T-helper 1 cell treated with Interleukin-12 subunit alpha and Interleukin-12 subunit beta and Interleukin-4 antibody, amounts not matched to agents 30 μg/mL and 1 μg/mL, for 36 hours (primary cell): ENCODE measurements at regions not wholly inside any gene's neighbourhood (a gene's known extent, or its start where the extent isn't known, plus 50 kb on each side); places are given as distances from the start of the nearest gene placed in this dataset.
"Not testable (repeated sequence)": the region's sequence is repeated elsewhere in the genome, so short reads cannot be mapped to it uniquely, and the experiment has no call there.

Experiments
- H3K27ac Mint-ChIP-seq: one replicate; pipeline ENCODE4 v1.8.0; 2021; ENCODE audit warnings: mild to moderate bottlenecking, mixed read lengths
- H3K27me3 Mint-ChIP-seq: one replicate; pipeline ENCODE4 v1.8.0; 2021; ENCODE audit warnings: low read depth, mixed read lengths
- H3K36me3 Mint-ChIP-seq: one replicate; pipeline ENCODE4 v1.8.0; 2021; ENCODE audit warnings: low read depth, mixed read lengths
- H3K4me1 Mint-ChIP-seq: one replicate; pipeline ENCODE4 v1.8.0; 2021; ENCODE audit warnings: low read depth, mixed read lengths
- H3K4me3 Mint-ChIP-seq: one replicate; pipeline ENCODE4 v1.8.0; 2021; ENCODE audit warnings: mild to moderate bottlenecking, moderate library complexity, mixed read lengths
- H3K9me3 Mint-ChIP-seq: one replicate; pipeline ENCODE4 v1.8.0; 2021; ENCODE audit warnings: mixed read lengths

DNA sequence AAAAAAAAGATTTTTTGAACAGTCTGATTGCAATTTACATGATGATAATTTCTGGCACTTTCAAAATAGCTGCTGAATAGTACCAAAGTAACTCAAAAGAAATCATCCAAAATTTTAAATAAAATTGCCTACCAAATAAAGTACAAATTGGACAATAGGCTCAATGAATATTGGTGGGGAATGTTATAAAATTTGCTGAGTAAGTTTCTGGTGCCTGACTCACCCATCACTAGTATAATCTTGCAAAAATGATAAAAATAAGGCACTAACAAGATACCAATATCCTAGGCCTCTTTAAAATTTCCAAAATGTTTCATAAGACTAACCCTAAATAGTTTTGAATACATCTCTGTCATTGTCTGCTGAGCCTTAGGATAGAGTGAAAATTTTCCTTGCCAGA lies 145.3 kb upstream of the LRFN5 start:
- Mint-ChIP-seq H3K4me3 (no peak overlapping the region), H3K9me3 (no peaks in the 10 kb centered on the region), H3K27me3 (no peaks in the 10 kb centered on the region), H3K4me1 (no peaks in the 10 kb centered on the region), H3K36me3 (no peaks in the 10 kb centered on the region), H3K27ac (no peak overlapping the region)

DNA sequence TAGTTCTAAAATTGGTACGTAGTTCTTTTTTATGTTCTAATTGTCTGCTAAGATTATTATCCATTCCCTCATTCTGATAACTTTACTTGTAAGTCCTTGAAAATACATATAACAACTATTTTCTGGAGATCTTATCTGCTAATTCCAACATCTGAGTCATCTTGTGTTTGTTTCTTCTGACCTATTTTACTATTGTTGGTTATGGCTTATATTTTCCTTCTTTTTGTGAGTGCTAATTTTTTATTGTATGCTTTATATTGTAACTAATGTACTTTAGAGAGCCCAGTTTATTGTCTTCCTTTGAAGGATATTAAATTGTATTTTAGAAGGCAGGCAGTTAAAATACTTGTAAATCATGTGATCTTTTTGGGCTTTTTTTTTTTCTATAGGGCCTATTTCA lies 149.3 kb upstream of the LRFN5 start:
- Mint-ChIP-seq H3K9me3 (no peaks in the 10 kb centered on the region), H3K4me1 (no peaks in the 10 kb centered on the region), H3K36me3 (no peaks in the 10 kb centered on the region), H3K27me3 (no peaks in the 10 kb centered on the region), H3K4me3 (no peak overlapping the region), H3K27ac (no peak overlapping the region)

GRCh38 chr14:41449066-41449465 lies 157.6 kb upstream of the LRFN5 start:
- Mint-ChIP-seq H3K4me1 (no peaks in the 10 kb centered on the region), H3K4me3 (no peak overlapping the region), H3K27ac (no peak overlapping the region), H3K36me3 (no peaks in the 10 kb centered on the region), H3K27me3 (no peaks in the 10 kb centered on the region), H3K9me3 (peaks cover 3% of the 10 kb centered on the region)

- H3K27ac Mint-ChIP-seq: no peak overlapping the region
- H3K4me1 Mint-ChIP-seq: no peaks in the 10 kb centered on the region
- no peaks in the 10 kb centered on the region for H3K36me3 Mint-ChIP-seq
- no peaks in the 10 kb centered on the region for H3K27me3 Mint-ChIP-seq
- H3K9me3 Mint-ChIP-seq: peaks cover 3% of the 10 kb centered on the region
- H3K4me3 Mint-ChIP-seq: no peak overlapping the region
Observed at GRCh38 chr14:41446008-41446407, 160.7 kb upstream of the LRFN5 start.

GRCh38 chr14:41423503-41423902 lies 183.2 kb upstream of the LRFN5 start:
- Mint-ChIP-seq H3K27me3 (no peaks in the 10 kb centered on the region), H3K9me3 (peaks cover 4% of the 10 kb centered on the region), H3K4me3 (no peak overlapping the region), H3K4me1 (no peaks in the 10 kb centered on the region), H3K36me3 (no peaks in the 10 kb centered on the region), H3K27ac (no peak overlapping the region)

GRCh38 chr14:41421308-41421707 lies 185.4 kb upstream of the LRFN5 start:
- H3K9me3 Mint-ChIP-seq, H3K4me3 Mint-ChIP-seq, H3K27me3 Mint-ChIP-seq, H3K36me3 Mint-ChIP-seq, H3K4me1 Mint-ChIP-seq, H3K27ac Mint-ChIP-seq: not testable (repeated sequence)

DNA sequence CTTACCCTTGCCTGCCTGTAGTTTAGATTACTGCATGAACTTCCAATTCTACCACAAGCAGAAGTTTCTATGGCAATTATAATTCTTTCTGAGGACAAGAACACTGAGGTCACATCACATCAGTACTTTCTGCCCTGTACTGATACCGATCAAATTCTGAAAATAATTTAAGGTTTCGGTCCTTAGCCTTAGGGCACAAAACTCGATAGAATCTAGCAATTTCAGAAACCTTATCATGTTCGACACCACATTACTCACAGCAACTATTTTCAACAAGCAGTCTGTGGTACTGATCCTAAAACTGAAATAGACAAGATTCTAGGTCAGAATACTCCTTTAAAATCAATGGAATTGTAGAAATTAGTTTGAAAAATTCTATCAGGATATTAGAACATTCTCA lies 187.0 kb upstream of the LRFN5 start:
- Mint-ChIP-seq H3K27ac (no peak overlapping the region), H3K36me3 (no peaks in the 10 kb centered on the region), H3K4me1 (no peaks in the 10 kb centered on the region), H3K9me3 (no peaks in the 10 kb centered on the region), H3K27me3 (no peaks in the 10 kb centered on the region), H3K4me3 (no peak overlapping the region)

DNA sequence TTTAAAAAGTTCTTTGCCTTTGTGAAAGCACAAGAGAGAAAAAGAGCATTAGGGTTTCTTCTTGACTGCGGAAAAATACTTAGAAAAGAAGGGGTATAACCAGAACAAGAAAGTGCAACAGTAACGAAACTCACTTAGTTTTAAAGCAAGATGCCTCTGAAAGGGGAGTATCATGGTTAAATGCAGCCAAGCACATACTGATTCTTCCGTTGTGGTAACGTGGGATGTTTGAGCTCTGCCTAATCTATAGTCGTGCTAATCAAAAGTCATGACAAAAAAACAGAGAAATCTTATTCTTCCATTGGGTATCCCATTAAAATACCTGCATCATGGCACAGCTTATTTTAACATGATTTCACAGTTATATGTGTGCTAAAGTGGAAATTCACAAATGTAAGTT lies 187.8 kb upstream of the LRFN5 start:
- Mint-ChIP-seq H3K27me3 (no peaks in the 10 kb centered on the region), H3K4me3 (no peak overlapping the region), H3K36me3 (no peaks in the 10 kb centered on the region), H3K4me1 (no peaks in the 10 kb centered on the region), H3K27ac (no peak overlapping the region), H3K9me3 (no peaks in the 10 kb centered on the region)

DNA sequence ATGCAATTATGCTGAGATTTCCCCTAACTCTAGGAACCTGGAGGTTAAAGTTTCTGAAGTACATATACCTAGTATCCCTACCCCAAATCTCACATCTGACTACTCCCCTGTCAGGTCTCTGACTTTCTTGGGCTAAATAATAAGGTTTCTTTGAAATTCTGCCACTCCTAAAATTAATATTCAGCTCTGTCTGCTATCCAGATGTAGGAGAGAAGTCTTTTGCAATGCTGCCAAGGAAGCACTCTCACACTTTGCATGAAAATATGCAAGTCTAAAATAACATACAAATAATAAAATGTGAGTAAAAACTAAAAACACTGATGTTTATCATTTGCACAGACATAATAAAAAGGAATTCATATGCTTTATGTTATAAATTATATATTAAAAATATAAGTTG lies 196.9 kb upstream of the LRFN5 start:
- Mint-ChIP-seq H3K27me3 (no peaks in the 10 kb centered on the region), H3K27ac (no peak overlapping the region), H3K4me1 (no peaks in the 10 kb centered on the region), H3K36me3 (no peaks in the 10 kb centered on the region), H3K4me3 (no peak overlapping the region), H3K9me3 (peaks cover 4% of the 10 kb centered on the region)

- Mint-ChIP-seq H3K36me3 (no peaks in the 10 kb centered on the region), H3K27me3 (no peaks in the 10 kb centered on the region), H3K4me1 (no peaks in the 10 kb centered on the region), H3K4me3 (no peak overlapping the region), H3K27ac (no peak overlapping the region), H3K9me3 (no peaks in the 10 kb centered on the region)
Observed at GRCh38 chr14:41404126-41404525, 202.6 kb upstream of the LRFN5 start.

GRCh38 chr14:41403360-41403759 lies 203.3 kb upstream of the LRFN5 start:
- Mint-ChIP-seq H3K9me3 (no peaks in the 10 kb centered on the region), H3K4me3 (no peak overlapping the region), H3K4me1 (no peaks in the 10 kb centered on the region), H3K27ac (no peak overlapping the region), H3K36me3 (no peaks in the 10 kb centered on the region), H3K27me3 (no peaks in the 10 kb centered on the region)

DNA sequence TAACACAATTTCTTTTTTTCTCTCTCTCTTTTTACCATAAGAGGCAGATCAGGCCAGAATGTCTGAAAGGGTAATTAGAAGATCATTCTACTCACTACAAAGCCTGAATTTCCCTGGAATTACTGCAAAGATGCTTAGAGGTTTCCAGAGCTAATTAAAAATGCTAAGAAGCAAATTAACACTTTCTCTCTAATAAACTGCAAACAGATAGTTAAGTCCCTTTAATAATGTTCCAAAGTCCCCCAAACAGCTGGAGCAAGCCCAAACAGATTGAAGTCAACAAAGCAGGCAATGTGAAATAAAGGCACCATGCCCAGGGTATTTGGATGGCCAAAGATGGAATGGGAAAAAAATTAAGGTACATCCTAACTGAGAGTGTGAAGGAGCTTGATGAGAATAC lies 208.8 kb upstream of the LRFN5 start:
- no peaks in the 10 kb centered on the region for H3K4me1 Mint-ChIP-seq
- H3K36me3 Mint-ChIP-seq: no peaks in the 10 kb centered on the region
- no peak overlapping the region for H3K27ac Mint-ChIP-seq
- peaks cover 4% of the 10 kb centered on the region for H3K9me3 Mint-ChIP-seq
- H3K4me3 Mint-ChIP-seq: no peak overlapping the region
- no peaks in the 10 kb centered on the region for H3K27me3 Mint-ChIP-seq

GRCh38 chr14:41393512-41393911 lies 213.2 kb upstream of the LRFN5 start:
- Mint-ChIP-seq H3K36me3 (no peaks in the 10 kb centered on the region), H3K27ac (no peak overlapping the region), H3K4me3 (no peak overlapping the region), H3K9me3 (peaks cover 10% of the 10 kb centered on the region), H3K4me1 (no peaks in the 10 kb centered on the region), H3K27me3 (no peaks in the 10 kb centered on the region)

DNA sequence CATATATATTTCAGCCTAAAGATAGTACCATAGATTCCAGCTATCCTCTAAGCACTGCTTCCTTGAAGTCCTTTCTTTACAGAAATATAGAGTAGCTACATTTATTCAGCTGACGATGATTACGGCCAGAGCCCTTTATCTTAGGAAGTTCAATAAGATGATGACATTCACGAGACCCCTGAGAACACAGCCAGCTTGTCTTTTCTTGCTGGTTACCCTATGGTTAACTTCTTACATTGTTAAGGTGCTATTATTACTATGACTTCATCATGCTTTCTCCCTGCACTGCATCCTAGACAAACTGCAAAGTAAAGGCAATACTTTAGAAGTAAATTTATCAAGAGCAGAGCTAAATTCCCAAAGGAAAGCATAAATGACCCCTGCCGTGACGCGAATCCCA lies 214.4 kb upstream of the LRFN5 start:
- peaks cover 5% of the 10 kb centered on the region for H3K9me3 Mint-ChIP-seq
- no peak overlapping the region for H3K27ac Mint-ChIP-seq
- H3K4me1 Mint-ChIP-seq: no peaks in the 10 kb centered on the region
- H3K4me3 Mint-ChIP-seq: no peak overlapping the region
- H3K27me3 Mint-ChIP-seq: no peaks in the 10 kb centered on the region
- no peaks in the 10 kb centered on the region for H3K36me3 Mint-ChIP-seq

DNA sequence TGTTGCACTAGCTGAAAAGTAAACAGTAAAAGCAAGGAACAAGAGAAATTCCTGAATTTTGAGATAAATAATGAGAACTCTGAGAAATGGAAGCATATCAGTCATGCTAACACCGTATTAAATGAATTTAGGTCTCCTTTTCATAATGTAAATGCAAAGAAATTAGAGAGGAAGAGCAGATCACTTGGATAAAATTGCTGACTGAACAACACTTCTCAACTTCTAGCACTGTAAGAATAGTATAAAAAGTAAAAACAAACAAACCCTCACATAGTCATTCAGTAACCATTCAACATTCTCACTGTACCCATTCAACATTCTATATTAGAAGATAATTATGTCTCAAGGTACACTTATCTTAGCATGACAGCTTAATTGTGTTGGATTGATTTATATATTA lies 217.3 kb upstream of the LRFN5 start:
- H3K27me3 Mint-ChIP-seq: no peaks in the 10 kb centered on the region
- no peaks in the 10 kb centered on the region for H3K4me1 Mint-ChIP-seq
- H3K36me3 Mint-ChIP-seq: no peaks in the 10 kb centered on the region
- peaks cover 5% of the 10 kb centered on the region for H3K9me3 Mint-ChIP-seq
- no peak overlapping the region for H3K27ac Mint-ChIP-seq
- no peak overlapping the region for H3K4me3 Mint-ChIP-seq

GRCh38 chr14:41385797-41386196 lies 220.9 kb upstream of the LRFN5 start:
- H3K27me3 Mint-ChIP-seq: no peaks in the 10 kb centered on the region
- H3K4me1 Mint-ChIP-seq: no peaks in the 10 kb centered on the region

More at GRCh38 chr14:41385797-41386196, 220.9 kb upstream of the LRFN5 start:
- peaks cover 2% of the 10 kb centered on the region for H3K9me3 Mint-ChIP-seq
- H3K4me3 Mint-ChIP-seq: no peak overlapping the region
- H3K36me3 Mint-ChIP-seq: no peaks in the 10 kb centered on the region
- H3K27ac Mint-ChIP-seq: no peak overlapping the region
